Ascending aorta (tissue), 2 donors: ENCODE measurements at regions not wholly inside any gene's neighbourhood (a gene's known extent, or its start where the extent isn't known, plus 50 kb on each side); places are given as distances from the start of the nearest gene placed in this dataset.
A peak's percentile ranks its signal among the peaks of the same experiment; 100 is the strongest.

Experiments used
- DNase-seq, 2 donors: peaks; one replicate each; pipeline ENCODE4 v3.0.0-alpha.2; 2019; ENCODE audit warnings: low spot score in 2 of 2
- H3K27ac ChIP-seq, 2 donors: fragments of 200-600 bp; sonication (generic); one replicate each; pipeline ENCODE4 v1.5.1; 2016 to 2017; ENCODE audit warnings: mild to moderate bottlenecking in 1 of 2
- H3K27me3 ChIP-seq: fragments of 200-600 bp; sonication (generic); one replicate; pipeline ENCODE4 v1.5.1; 2017
- H3K36me3 ChIP-seq, 2 donors: fragments of 200-600 bp; sonication (generic); one replicate each; pipeline ENCODE4 v1.5.1; 2016
- H3K4me1 ChIP-seq, 2 donors: fragments of 200-600 bp; sonication (generic); one replicate each; pipeline ENCODE4 v1.5.1; 2016 to 2017; ENCODE audit warnings: mild to moderate bottlenecking in 1 of 2
- H3K4me3 ChIP-seq, 2 donors: fragments of 200-600 bp; sonication (generic); one replicate each; pipeline ENCODE4 v1.5.1; 2016 to 2017; ENCODE audit warnings: mild to moderate bottlenecking in 1 of 2
- H3K9me3 ChIP-seq, 2 donors: fragments of 200-600 bp; sonication (generic); one replicate each; pipeline ENCODE4 v1.5.1; 2016
- intact Hi-C: fragments of 100-400 bp; cut with DNase I; formaldehyde crosslinking; loops from one replicate; pipeline ENCODE4 v1.15.1; 2023
- TF ChIP-seq, protein P1 (sequence below), 3 experiments: fragments of 200-600 bp in 2 of 3; fragments of 450-650 bp in 1 of 3; sonication (generic) in 2 of 3; IDR thresholded peaks; one replicate each; pipeline ENCODE4 v1.5.1; 2016 to 2019; ENCODE audit warnings: antibody characterized with exemption in 3 of 3, mild to moderate bottlenecking in 1 of 3, moderate library complexity in 1 of 3

GRCh38 chr14:89493406-89493805, 76.4 kb upstream of the FOXN3 start:
- H3K4me1 ChIP-seq, result peaks cover 0 to 8% of the 10 kb centered on the region in 2 donors
- TF ChIP-seq, protein P1, sequence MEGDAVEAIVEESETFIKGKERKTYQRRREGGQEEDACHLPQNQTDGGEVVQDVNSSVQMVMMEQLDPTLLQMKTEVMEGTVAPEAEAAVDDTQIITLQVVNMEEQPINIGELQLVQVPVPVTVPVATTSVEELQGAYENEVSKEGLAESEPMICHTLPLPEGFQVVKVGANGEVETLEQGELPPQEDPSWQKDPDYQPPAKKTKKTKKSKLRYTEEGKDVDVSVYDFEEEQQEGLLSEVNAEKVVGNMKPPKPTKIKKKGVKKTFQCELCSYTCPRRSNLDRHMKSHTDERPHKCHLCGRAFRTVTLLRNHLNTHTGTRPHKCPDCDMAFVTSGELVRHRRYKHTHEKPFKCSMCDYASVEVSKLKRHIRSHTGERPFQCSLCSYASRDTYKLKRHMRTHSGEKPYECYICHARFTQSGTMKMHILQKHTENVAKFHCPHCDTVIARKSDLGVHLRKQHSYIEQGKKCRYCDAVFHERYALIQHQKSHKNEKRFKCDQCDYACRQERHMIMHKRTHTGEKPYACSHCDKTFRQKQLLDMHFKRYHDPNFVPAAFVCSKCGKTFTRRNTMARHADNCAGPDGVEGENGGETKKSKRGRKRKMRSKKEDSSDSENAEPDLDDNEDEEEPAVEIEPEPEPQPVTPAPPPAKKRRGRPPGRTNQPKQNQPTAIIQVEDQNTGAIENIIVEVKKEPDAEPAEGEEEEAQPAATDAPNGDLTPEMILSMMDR (IDR thresholded peaks at IDR 0.05), result no peak
- DNase-seq, result no peak
- intact Hi-C loops, result loop anchor here (5.0 kb wide), 1 partner anchor 66 kb away; no protein-coding TSS in a partner anchor
- no peak overlapping the region for H3K4me3 ChIP-seq
- H3K27me3 ChIP-seq, result no peaks in the 10 kb centered on the region
- no peaks in the 10 kb centered on the region for H3K36me3 ChIP-seq
- H3K9me3 ChIP-seq, result no peaks in the 10 kb centered on the region
- no peak overlapping the region for H3K27ac ChIP-seq

- Histone ChIP-seq H3K4me3 (no peak overlapping the region), H3K27me3 (no peaks in the 10 kb centered on the region), H3K27ac (peak overlapping the region; percentile 59 to 70), H3K4me1 (peaks cover 0 to 11% of the 10 kb centered on the region in 2 donors), H3K36me3 (no peaks in the 10 kb centered on the region), H3K9me3 (no peaks in the 10 kb centered on the region)
- DNase-seq, result no peak
- intact Hi-C loops, result loop anchor here (5.0 kb wide), 1 partner anchor 65 kb away; no protein-coding TSS in a partner anchor
- TF ChIP-seq, protein P1 (IDR thresholded peaks at IDR 0.05), result no peak
Observed at GRCh38 chr14:89491711-89492381, 74.8 kb upstream of the FOXN3 start.

DNA sequence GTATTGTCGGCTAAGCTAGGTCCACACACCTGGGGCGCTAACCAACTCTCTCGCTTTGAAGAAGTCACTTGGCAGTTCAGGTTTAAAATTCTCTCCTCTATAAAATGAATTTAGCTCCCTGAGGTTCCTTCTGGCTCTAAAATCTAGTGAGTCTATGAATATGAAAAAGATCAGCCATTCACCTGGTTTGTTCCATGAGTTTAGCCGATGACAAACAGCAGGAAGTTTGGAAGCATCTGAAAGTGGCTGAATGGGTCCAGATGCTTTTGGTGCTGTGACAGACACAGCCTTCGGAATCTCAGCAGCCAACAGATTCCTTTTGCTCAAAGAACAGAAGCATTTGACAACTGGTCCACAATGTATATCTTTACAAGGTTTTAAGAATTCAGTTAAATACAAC, 73.4 kb upstream of the FOXN3 start:
- TF ChIP-seq, protein P1 (IDR thresholded peaks at IDR 0.05), result no peak
- intact Hi-C loops, result loop anchor here (5.0 kb wide), 1 partner anchor 63 kb away; no protein-coding TSS in a partner anchor
- peaks cover 0 to 2% of the 10 kb centered on the region in 2 donors for H3K36me3 ChIP-seq
- H3K27ac ChIP-seq, result peak overlapping the region; percentile 35 to 70
- peak overlapping the region; percentile 36 to 62 for H3K4me3 ChIP-seq
- no peak for DNase-seq
- peaks cover 0 to 11% of the 10 kb centered on the region in 2 donors for H3K4me1 ChIP-seq
- H3K9me3 ChIP-seq, result no peaks in the 10 kb centered on the region
- H3K27me3 ChIP-seq, result no peaks in the 10 kb centered on the region

DNA sequence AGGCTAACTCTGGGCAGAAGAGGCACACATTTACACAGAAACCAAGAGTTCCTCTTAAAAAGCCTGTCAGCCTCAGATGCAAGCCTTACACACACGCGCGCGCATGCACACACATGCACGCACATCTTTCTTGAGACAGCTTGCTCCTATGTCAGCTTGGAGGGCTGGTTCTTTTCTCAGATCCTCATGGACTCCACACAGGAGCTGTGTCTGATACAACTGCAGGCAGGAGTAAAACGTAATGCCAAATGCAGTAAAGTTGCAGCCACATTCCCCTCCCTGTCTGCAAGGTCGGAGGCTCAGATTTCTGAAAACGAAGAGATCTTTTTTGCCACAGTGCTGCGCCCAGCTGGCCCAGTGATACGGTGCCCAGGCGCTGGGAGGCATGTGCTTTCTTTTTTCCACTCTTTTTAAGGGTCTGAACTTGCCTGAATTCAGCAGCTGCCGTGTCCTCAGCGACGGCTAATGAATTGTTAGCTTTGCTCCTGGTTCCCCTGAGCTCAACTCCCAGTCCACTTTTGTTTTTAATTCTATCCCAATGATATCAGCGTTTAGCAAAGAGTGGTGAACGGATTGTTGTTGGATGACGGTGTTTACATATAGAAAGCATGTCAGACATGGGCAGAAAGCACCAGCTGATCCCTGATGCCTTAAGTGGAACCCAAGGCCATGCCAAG, 72.9 kb upstream of the FOXN3 start:
- DNase-seq, result no peak
- Histone ChIP-seq H3K4me3 (peak overlapping the region; percentile 36 to 62), H3K27me3 (no peaks in the 10 kb centered on the region), H3K27ac (peak overlapping the region; percentile 35 to 70), H3K36me3 (peaks cover 0 to 2% of the 10 kb centered on the region in 2 donors), H3K4me1 (peaks cover 0 to 11% of the 10 kb centered on the region in 2 donors), H3K9me3 (no peaks in the 10 kb centered on the region)
- intact Hi-C loops, result loop anchor here (5.0 kb wide), 1 partner anchor 63 kb away; no protein-coding TSS in a partner anchor
- TF ChIP-seq, protein P1 (IDR thresholded peaks at IDR 0.05), result no peak

DNA sequence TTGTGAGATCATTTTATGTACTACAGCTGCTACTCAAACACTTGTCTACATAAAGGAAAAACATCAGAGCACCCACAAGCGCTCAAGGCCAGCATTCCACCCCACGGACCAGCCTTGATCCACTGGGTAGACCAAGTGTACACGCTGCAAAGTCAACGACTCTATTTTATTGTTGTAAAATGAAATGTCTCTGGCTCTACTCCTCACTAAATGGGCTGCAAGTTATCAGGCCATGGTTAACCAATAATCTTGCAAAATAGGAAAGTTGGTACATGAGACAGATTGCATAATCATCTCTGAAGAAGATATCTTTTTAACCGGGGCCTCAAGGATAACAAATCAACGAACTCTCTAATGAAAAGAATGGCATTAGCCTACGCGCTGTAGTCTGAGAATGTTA, 69.9 kb upstream of the FOXN3 start:
- no peaks in the 10 kb centered on the region for H3K9me3 ChIP-seq
- H3K27ac ChIP-seq, result peak overlapping the region in 1 of 2 donors; percentile 38
- H3K36me3 ChIP-seq, result peaks cover 0 to 2% of the 10 kb centered on the region in 2 donors
- no peaks in the 10 kb centered on the region for H3K27me3 ChIP-seq
- no peak for DNase-seq
- H3K4me1 ChIP-seq, result peaks cover 0 to 11% of the 10 kb centered on the region in 2 donors
- no peak overlapping the region for H3K4me3 ChIP-seq
- TF ChIP-seq, protein P1 (IDR thresholded peaks at IDR 0.05), result no peak
- intact Hi-C loops, result no loop called here
